Sciatic nerve (tissue), 2 donors: ENCODE measurements at regions not wholly inside any gene's neighbourhood (a gene's known extent, or its start where the extent isn't known, plus 50 kb on each side); places are given as distances from the start of the nearest gene placed in this dataset.
A peak's percentile ranks its signal among the peaks of the same experiment; 100 is the strongest.
"Not testable (repeated sequence)": the region's sequence is repeated elsewhere in the genome, so short reads cannot be mapped to it uniquely, and the experiment has no call there.

Experiments
- ATAC-seq: fragments of 200-7000 bp; cut with Tn5 transposase; one replicate; pipeline ENCODE4 v1.9.1; 2020; ENCODE audit warnings: mild to moderate bottlenecking, moderate library complexity
- DNase-seq: peaks from one replicate; pipeline ENCODE4 v3.0.0-alpha.2; 2020; ENCODE audit warnings: low spot score
- intact Hi-C: fragments of 100-400 bp; cut with DNase I; formaldehyde crosslinking; loops from one replicate; pipeline ENCODE4 v1.14.2; 2022
- donor health status: DM: no; HTN: no; CAD: no.
- donor health status: DM: no; HTN: no; CAD: no.

GRCh38 chr14:80313806-80314205 is 102.5 kb upstream of the DIO2 start:
- intact Hi-C loops = no loop called here
- DNase-seq (no peak), ATAC-seq (peak; percentile 17)

GRCh38 chr14:80310938-80311750 is 99.8 kb upstream of the DIO2 start:
- ATAC-seq = peak; percentile 89
- intact Hi-C loops = no loop called here
- DNase-seq = no peak

DNA sequence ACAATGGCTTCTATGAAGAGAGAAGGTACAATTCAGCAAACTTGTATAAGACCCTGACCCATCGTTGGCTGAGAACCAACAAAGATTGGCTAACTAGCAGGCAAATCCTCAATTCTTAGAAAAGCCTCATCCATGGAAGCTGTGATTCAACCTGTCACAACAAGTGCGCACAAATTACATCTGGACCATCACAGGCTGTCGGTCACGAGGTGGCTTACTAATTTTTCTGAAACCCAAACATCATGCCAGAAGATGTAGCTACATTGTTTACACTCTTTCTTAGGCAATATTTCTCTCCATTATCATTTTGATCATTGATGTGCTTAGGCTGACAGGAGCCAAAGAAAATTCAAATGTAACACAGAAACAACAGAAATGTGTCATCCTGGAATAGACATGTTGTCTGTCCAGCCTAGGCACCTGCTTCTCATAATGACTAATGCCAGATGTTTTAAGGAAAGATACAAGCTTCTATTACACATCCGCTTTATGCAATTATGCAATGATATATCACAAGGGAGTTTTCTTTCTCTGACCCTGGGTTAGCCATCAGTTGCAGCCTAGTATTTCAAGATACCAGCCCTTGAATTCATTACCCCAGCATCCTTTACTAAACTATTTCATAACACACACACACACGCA is 92.9 kb upstream of the DIO2 start:
- DNase-seq (no peak), ATAC-seq (peak; percentile 94)
- intact Hi-C loops = no loop called here

- intact Hi-C loops = no loop called here
- DNase-seq (no peak), ATAC-seq (no peak)
Measured at GRCh38 chr14:80300351-80300750, 89.0 kb upstream of the DIO2 start.

GRCh38 chr14:80298491-80299017 is 87.2 kb upstream of the DIO2 start:
- no peak for ATAC-seq
- DNase-seq = no peak
- intact Hi-C loops = no loop called here

DNA sequence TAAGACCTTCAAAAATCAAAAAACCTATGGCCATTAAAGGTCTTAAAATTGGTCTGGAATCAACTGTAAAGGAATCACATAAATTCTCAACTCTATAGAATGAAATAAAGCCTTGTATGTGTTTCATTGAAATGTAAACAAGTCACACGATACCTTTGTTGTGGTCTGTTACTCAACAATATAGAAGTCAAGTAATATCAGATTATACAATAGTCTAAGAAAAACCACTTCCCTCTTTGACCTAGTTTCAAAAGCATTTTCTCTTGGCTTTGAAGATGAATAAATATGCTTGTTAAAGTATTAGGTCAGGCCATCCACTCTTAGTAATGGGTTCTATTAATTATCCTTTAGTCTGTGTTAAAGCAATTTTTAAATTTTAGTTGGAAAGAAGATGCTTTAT is 79.8 kb upstream of the DIO2 start:
- ATAC-seq (no peak), DNase-seq (no peak)
- intact Hi-C loops = no loop called here

DNA sequence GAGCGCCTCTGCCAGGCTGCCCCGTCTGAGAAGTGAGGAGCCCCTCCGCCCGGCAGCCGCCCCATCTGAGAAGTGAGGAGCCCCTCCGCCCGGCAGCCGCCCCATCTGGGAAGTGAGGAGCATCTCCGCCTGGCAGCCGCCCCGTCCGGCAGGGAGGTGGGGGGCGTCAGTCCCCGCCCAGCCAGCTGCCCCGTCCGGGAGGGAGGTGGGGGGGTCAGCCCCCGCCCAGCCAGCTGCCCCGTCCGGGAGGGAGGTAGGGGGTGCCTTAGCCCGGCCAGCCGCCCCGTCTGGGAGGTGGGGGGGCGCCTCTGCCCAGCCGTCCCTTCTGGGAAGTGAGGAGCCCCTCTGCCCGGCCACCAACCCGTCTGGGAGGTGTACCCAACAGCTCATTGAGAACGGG is 75.4 kb upstream of the DIO2 start:
- intact Hi-C loops, DNase-seq, ATAC-seq: not testable (repeated sequence)

- ATAC-seq = peak; percentile 86
- intact Hi-C loops = no loop called here
- no peak for DNase-seq
Measured at GRCh38 chr14:80278293-80279023, 67.2 kb upstream of the DIO2 start.

- no peak for DNase-seq
- ATAC-seq = no peak
- intact Hi-C loops = no loop called here
Measured at GRCh38 chr14:80275208-80275850, 64.0 kb upstream of the DIO2 start.

DNA sequence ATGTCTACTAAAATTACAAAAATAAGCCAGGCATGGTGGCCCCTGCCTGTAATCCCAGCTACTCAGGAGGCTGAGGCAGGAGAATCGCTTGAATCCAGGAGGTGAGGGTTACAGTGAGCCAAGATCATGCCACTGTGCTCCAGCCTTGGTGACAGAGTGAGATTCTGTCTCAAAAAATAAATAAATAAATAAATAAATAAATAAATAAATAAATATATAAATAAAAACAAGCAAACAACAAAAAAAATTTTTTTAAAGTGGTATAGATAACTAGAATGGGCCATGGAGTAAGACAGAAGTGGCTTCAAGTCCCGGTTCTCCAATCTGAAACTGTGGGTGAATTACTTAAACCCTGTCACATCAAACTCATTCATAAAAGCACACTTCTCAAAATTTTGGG is 63.0 kb upstream of the DIO2 start:
- ATAC-seq, DNase-seq, intact Hi-C loops: not testable (repeated sequence)

DNA sequence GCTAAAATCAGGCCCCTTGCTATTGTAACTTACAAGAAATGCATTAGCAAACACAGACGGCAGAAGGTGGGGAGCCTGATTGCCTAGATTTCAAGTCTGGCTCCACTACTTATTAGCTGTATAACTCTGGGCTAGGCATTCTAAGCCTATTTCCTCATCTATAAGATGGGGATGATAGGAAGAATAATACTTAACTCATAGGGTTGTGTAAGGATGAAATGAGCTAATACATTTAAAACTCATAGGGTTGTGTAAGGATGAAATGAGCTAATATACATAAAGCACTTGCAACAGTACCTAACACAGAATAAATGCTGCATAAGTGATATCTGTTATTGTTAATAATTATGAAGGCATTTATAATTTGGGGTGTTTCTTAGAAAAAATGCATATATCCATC is 60.1 kb upstream of the DIO2 start:
- intact Hi-C loops = no loop called here
- ATAC-seq = no peak
- DNase-seq = no peak

GRCh38 chr14:80269353-80269925 is 58.1 kb upstream of the DIO2 start:
- no peak for DNase-seq
- intact Hi-C loops = no loop called here
- ATAC-seq = no peak

DNA sequence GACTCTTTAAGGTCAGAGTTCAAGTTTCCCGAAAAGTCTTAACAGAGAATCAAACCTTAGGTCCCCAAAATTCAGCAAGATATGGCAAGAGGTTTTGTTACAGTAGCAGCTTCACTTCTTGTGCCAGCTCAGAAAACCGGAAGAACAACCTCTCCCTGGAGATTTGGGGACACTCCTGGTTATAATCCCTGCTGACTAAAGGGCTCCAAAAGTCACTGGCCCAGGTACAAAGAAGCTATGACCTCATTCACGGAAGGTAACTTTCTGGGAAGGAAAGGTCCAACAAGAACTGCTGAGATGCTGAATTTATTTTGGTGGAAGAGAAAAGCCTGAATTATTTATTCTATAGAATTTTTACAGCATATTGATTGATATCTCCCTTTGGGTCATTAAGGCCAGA is 55.6 kb upstream of the DIO2 start:
- intact Hi-C loops = no loop called here
- ATAC-seq = no peak
- DNase-seq = no peak

DNA sequence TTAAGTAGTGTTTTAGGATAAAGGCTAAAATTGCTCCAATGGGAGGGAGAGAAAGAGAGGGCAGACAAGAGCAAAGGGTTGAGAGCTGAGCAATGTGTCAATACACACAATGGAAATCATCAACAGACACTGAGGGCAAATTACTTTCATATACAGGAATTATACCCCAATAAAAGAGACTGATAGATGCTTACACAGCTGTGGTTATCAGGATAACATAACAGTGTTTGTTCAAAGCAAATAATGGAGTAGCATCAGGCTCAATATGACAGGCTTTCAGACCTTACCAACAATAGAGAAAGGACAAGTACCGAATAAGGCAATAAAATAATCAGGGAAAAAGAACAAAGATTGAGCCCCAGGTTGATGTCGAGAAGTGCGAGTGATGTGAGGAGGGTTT is 53.4 kb upstream of the DIO2 start:
- intact Hi-C loops = no loop called here
- ATAC-seq (no peak), DNase-seq (no peak)
